HG03108 (cell line): ENCODE measurements at regions not wholly inside any gene's neighbourhood (a gene's known extent, or its start where the extent isn't known, plus 50 kb on each side); places are given as distances from the start of the nearest gene placed in this dataset.

Experiments
- ATAC-seq: cut with Tn5 transposase; IDR thresholded peaks from one replicate; pipeline ENCODE4 v1.9.1; 2021; ENCODE audit warnings: moderate library complexity; ENCODE audit not compliant: unreplicated experiment

- no peak for ATAC-seq
These were observed 192.0 kb upstream of the PPP1R26 start for GRCh38 chr9:135287627-135288026.

- ATAC-seq, result no peak
These were observed 191.5 kb upstream of the PPP1R26 start for GRCh38 chr9:135288054-135288453.

GRCh38 chr9:135289081-135289491, 190.5 kb upstream of the PPP1R26 start:
- no peak for ATAC-seq

- no peak for ATAC-seq
These were observed 189.5 kb upstream of the PPP1R26 start for GRCh38 chr9:135290086-135290485.

- ATAC-seq, result no peak
These were observed 189.0 kb upstream of the PPP1R26 start for GRCh38 chr9:135290566-135290965.

GRCh38 chr9:135291165-135291564, 188.4 kb upstream of the PPP1R26 start:
- ATAC-seq, result no peak

- no peak for ATAC-seq
These were observed 184.7 kb upstream of the PPP1R26 start for GRCh38 chr9:135294836-135295235.

- no peak for ATAC-seq
These were observed 183.9 kb upstream of the PPP1R26 start for GRCh38 chr9:135295551-135296300.

- ATAC-seq, result no peak
These were observed 182.7 kb upstream of the PPP1R26 start for GRCh38 chr9:135296735-135297455.

- no peak for ATAC-seq
These were observed 182.0 kb upstream of the PPP1R26 start for GRCh38 chr9:135297456-135298075.

- no peak for ATAC-seq
These were observed 180.4 kb upstream of the PPP1R26 start for GRCh38 chr9:135299239-135299590.

GRCh38 chr9:135299651-135300345, 179.8 kb upstream of the PPP1R26 start:
- no peak for ATAC-seq

GRCh38 chr9:135300346-135301141, 179.0 kb upstream of the PPP1R26 start:
- ATAC-seq, result no peak

- ATAC-seq, result no peak
These were observed 178.0 kb upstream of the PPP1R26 start for GRCh38 chr9:135301271-135302263.

GRCh38 chr9:135302329-135303279, 177.0 kb upstream of the PPP1R26 start:
- ATAC-seq, result no peak

GRCh38 chr9:135303280-135303647, 176.3 kb upstream of the PPP1R26 start:
- ATAC-seq, result no peak

GRCh38 chr9:135303865-135304499, 175.6 kb upstream of the PPP1R26 start:
- ATAC-seq, result no peak

GRCh38 chr9:135304886-135305285, 174.7 kb upstream of the PPP1R26 start:
- no peak for ATAC-seq
